CD4-positive, alpha-beta T cell (primary cell): ENCODE measurements at regions not wholly inside any gene's neighbourhood (a gene's known extent, or its start where the extent isn't known, plus 50 kb on each side); places are given as distances from the start of the nearest gene placed in this dataset.

ENCODE experiments used
- ATAC-seq: fragments of 200-7000 bp; cut with Tn5 transposase; one replicate; pipeline ENCODE4 v1.10.0; 2022; ENCODE audit warnings: mild to moderate bottlenecking; ENCODE audit not compliant: poor library complexity
- CTCF ChIA-PET: fragments of 350-600 bp; sonication (Branson Sonifier 250); formaldehyde crosslinking; loops from one replicate; lab custom pipeline; 2021; ENCODE audit warnings: antibody characterized with exemption, inconsistent platforms; lab: Charles Lee
- POLR2A ChIA-PET: fragments of 350-600 bp; sonication (Branson Sonifier 250); formaldehyde crosslinking; loops from one replicate; lab custom pipeline; 2021; ENCODE audit warnings: antibody characterized with exemption, inconsistent platforms; lab: Charles Lee
- DNase-seq, 14 experiments: peaks; one replicate each; pipeline ENCODE4 v3.0.0-alpha.2; 2013 to 2020; ENCODE audit warnings: mixed read lengths in 2 of 14
- H3K27ac ChIP-seq, 2 donors: one replicate each; pipeline versions ENCODE4 v1.5.1 to v1.7.0; 2013; ENCODE audit warnings: low read length in 2 of 2, low read depth in 1 of 2, mild to moderate bottlenecking in 1 of 2
- H3K27me3 ChIP-seq, 2 experiments: 1 replicate in 1 of 2; 2 replicates in 1 of 2; pipeline versions ENCODE4 v1.6.1 to v1.7.0; 2013; ENCODE audit warnings: low read length in 2 of 2, control low read depth in 1 of 2, mild to moderate bottlenecking in 1 of 2, moderate library complexity in 1 of 2; ENCODE audit not compliant: insufficient read depth in 2 of 2, control insufficient read depth in 1 of 2
- H3K36me3 ChIP-seq: one replicate; pipeline ENCODE4 v1.6.1; 2013; ENCODE audit warnings: low read length, control low read depth; ENCODE audit not compliant: insufficient read depth
- H3K4me1 ChIP-seq: one replicate; pipeline ENCODE4 v1.6.1; 2013; ENCODE audit warnings: low read length, control low read depth; ENCODE audit not compliant: insufficient read depth
- H3K4me3 ChIP-seq: one replicate; pipeline ENCODE4 v1.5.1; 2013; ENCODE audit warnings: mild to moderate bottlenecking, low read length, moderate library complexity
- H3K9me3 ChIP-seq, 2 experiments: 1 replicate in 1 of 2; 2 replicates in 1 of 2; pipeline versions ENCODE4 v1.6.1 to v1.7.0; 2013; ENCODE audit warnings: low read length in 2 of 2, mild to moderate bottlenecking in 2 of 2, control low read depth in 1 of 2, moderate library complexity in 1 of 2; ENCODE audit not compliant: control insufficient read depth in 1 of 2, insufficient read depth in 1 of 2
- H3K27ac Mint-ChIP-seq: one replicate; pipeline ENCODE4 v1.8.0; 2020; ENCODE audit warnings: mixed read lengths
- H3K27me3 Mint-ChIP-seq: one replicate; pipeline ENCODE4 v1.8.0; 2021; ENCODE audit warnings: mixed read lengths
- H3K36me3 Mint-ChIP-seq: one replicate; pipeline ENCODE4 v1.8.0; 2021; ENCODE audit warnings: low read depth, mixed read lengths
- H3K4me1 Mint-ChIP-seq: one replicate; pipeline ENCODE4 v1.8.0; 2021; ENCODE audit warnings: low read depth, mixed read lengths
- H3K4me3 Mint-ChIP-seq: one replicate; pipeline ENCODE4 v1.8.0; 2020; ENCODE audit warnings: mild to moderate bottlenecking, mixed read lengths
- H3K9me3 Mint-ChIP-seq: one replicate; pipeline ENCODE4 v1.8.0; 2020; ENCODE audit warnings: mixed read lengths
- intact Hi-C, 2 experiments: fragments of 100-400 bp; cut with DNase I in 1 of 2; cut with micrococcal nuclease in 1 of 2; formaldehyde crosslinking; loops; one replicate each; pipeline versions ENCODE4 v1.15.1 to v1.9.0; 2023 to 2025; cut with DNase I, micrococcal nuclease
- TF ChIP-seq, protein P1 (sequence below): fragments of 200-600 bp; IDR thresholded peaks from one replicate; pipeline ENCODE4 v1.8.0; 2022; ENCODE audit warnings: antibody characterized with exemption, mild to moderate bottlenecking

DNA sequence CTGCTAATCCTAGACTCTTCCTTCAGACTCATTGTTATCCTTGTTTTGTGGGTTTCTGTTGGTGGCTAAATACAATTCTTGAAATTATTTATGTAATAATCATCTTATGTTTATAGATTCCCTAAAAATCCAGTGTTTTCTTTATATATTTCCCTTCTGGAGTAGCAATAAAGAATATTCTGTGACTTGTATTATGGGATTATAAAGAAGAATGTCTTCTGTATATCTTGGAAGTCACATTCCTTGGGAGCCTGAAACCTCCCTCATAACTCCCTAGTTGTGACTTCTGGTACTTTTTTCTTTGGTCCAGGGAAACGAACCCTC, 356.1 kb downstream of the TMEM167A start:
- Mint-ChIP-seq H3K9me3 (no peaks in the 10 kb centered on the region), H3K4me3 (no peak overlapping the region), H3K4me1 (no peaks in the 10 kb centered on the region), H3K27me3 (no peaks in the 10 kb centered on the region), H3K36me3 (no peaks in the 10 kb centered on the region), H3K27ac (no peak overlapping the region)
- ChIA-PET POLR2A (no interaction called here), CTCF (no interaction called here)
- Histone ChIP-seq H3K36me3 (no peaks in the 10 kb centered on the region), H3K27ac (no peak overlapping the region), H3K4me3 (no peak overlapping the region), H3K27me3 (no peaks in the 10 kb centered on the region), H3K4me1 (no peaks in the 10 kb centered on the region), H3K9me3 (no peaks in the 10 kb centered on the region)
- ATAC-seq (no peak), DNase-seq (no peak)
- TF ChIP-seq, protein P1, sequence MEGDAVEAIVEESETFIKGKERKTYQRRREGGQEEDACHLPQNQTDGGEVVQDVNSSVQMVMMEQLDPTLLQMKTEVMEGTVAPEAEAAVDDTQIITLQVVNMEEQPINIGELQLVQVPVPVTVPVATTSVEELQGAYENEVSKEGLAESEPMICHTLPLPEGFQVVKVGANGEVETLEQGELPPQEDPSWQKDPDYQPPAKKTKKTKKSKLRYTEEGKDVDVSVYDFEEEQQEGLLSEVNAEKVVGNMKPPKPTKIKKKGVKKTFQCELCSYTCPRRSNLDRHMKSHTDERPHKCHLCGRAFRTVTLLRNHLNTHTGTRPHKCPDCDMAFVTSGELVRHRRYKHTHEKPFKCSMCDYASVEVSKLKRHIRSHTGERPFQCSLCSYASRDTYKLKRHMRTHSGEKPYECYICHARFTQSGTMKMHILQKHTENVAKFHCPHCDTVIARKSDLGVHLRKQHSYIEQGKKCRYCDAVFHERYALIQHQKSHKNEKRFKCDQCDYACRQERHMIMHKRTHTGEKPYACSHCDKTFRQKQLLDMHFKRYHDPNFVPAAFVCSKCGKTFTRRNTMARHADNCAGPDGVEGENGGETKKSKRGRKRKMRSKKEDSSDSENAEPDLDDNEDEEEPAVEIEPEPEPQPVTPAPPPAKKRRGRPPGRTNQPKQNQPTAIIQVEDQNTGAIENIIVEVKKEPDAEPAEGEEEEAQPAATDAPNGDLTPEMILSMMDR = no peak
- intact Hi-C loops = no loop called here

DNA sequence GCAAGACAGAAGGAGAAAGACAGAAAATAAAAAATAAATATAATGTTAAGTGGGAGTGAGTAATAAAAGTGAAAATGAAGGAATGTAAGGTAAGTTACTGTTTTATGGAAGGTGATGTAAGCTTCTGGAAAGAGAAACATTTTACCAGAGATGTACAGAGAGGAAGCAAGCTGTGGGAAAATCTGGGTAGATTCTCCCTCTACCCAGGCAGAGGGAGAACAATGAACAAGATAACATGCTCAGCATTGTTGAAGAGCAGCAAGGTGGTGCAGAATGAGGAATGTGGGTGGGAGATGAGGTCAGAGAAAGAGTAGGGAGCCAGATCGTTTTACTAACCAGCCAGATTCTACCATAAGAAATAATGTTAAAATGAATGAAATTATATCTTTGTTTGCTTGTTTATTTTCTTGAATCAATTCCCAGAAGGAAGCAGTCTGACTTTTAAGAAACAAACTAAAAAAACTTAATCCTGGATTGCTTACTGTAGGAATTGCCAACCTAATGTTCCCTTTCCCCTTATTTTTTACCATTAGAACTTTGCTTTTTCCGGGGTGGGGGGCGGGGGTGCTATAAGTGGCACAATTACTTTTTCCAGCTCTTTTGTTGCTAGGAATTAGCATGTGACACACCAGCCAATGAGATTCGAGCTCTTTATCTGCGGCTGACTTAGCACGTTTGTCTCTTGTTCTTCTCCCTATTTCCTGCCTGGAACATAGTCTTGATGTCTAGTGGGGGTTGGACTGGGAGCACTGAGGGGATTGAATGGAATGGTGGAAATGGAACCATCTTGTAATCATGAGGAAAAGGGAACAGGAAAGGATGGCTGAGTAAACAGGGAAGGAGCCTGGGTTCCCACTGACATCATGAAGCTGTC, 356.7 kb downstream of the TMEM167A start:
- H3K27ac ChIP-seq = no peak overlapping the region
- no peaks in the 10 kb centered on the region for H3K36me3 ChIP-seq
- Mint-ChIP-seq H3K27ac (no peak overlapping the region), H3K9me3 (no peaks in the 10 kb centered on the region), H3K27me3 (no peaks in the 10 kb centered on the region), H3K4me1 (no peaks in the 10 kb centered on the region), H3K4me3 (no peak overlapping the region), H3K36me3 (no peaks in the 10 kb centered on the region)
- DNase-seq (no peak), ATAC-seq (no peak)
- H3K4me1 ChIP-seq = no peaks in the 10 kb centered on the region
- no peaks in the 10 kb centered on the region for H3K9me3 ChIP-seq
- CTCF ChIA-PET = no interaction called here
- intact Hi-C loops = no loop called here
- H3K27me3 ChIP-seq = no peaks in the 10 kb centered on the region
- H3K4me3 ChIP-seq = no peak overlapping the region
- POLR2A ChIA-PET = no interaction called here
- TF ChIP-seq, protein P1 = no peak

DNA sequence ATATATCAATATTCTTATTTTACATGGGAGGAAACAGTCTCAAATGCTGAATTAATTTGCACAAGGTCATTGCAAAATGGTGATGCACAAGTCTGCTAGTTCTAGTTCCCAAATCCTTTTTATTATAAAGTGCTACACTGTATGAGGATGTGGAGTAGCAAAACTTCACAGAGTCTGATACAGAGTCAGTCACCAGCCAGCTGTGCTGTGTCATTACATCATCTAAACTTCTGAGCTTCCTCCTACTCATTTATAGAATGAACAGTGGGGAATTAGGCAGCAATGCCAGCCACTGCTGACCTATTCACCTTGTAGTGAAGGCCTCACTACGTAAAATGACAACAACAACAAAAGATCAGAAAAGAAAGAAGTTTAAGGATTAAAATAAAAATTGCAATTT, 357.8 kb downstream of the TMEM167A start:
- Histone ChIP-seq H3K27me3 (no peaks in the 10 kb centered on the region), H3K9me3 (no peaks in the 10 kb centered on the region), H3K4me1 (no peaks in the 10 kb centered on the region), H3K27ac (no peak overlapping the region), H3K4me3 (no peak overlapping the region), H3K36me3 (no peaks in the 10 kb centered on the region)
- DNase-seq = peak in 1 of 14 experiments; percentile 1
- no peaks in the 10 kb centered on the region for H3K9me3 Mint-ChIP-seq
- intact Hi-C loops = no loop called here
- ChIA-PET CTCF (no interaction called here), POLR2A (no interaction called here)
- TF ChIP-seq, protein P1 = no peak
- H3K27ac Mint-ChIP-seq = no peak overlapping the region
- H3K4me3 Mint-ChIP-seq = no peak overlapping the region
- H3K4me1 Mint-ChIP-seq = no peaks in the 10 kb centered on the region
- ATAC-seq = no peak
- H3K27me3 Mint-ChIP-seq = no peaks in the 10 kb centered on the region
- H3K36me3 Mint-ChIP-seq = no peaks in the 10 kb centered on the region
